Ovary (tissue), 7 donors: ENCODE measurements at regions not wholly inside any gene's neighbourhood (a gene's known extent, or its start where the extent isn't known, plus 50 kb on each side); places are given as distances from the start of the nearest gene placed in this dataset.

ENCODE experiments used
- DNase-seq, 5 donors: peaks; one replicate each; pipeline ENCODE4 v3.0.0-alpha.2; 2019 to 2020
- H3K27ac ChIP-seq, 2 donors: fragments of 200-600 bp; one replicate each; pipeline versions ENCODE4 v1.5.1 to v1.8.0; 2019 to 2022
- H3K27me3 ChIP-seq: fragments of 200-600 bp; one replicate; pipeline ENCODE4 v1.8.0; 2022
- H3K36me3 ChIP-seq: fragments of 200-600 bp; sonication (generic); one replicate; pipeline ENCODE4 v1.5.1; 2019
- H3K4me1 ChIP-seq: one replicate; pipeline ENCODE4 v1.8.1; 2013; ENCODE audit warnings: mild to moderate bottlenecking, moderate library complexity; ENCODE audit not compliant: insufficient read depth
- H3K4me3 ChIP-seq: fragments of 200-600 bp; sonication (generic); one replicate; pipeline ENCODE4 v1.5.1; 2017
- H3K9me3 ChIP-seq, 2 donors: fragments of 200-600 bp in 1 of 2; sonication (generic) in 1 of 2; one replicate each; pipeline versions ENCODE4 v1.5.1 to v1.8.1; 2013 to 2019; ENCODE audit warnings: mild to moderate bottlenecking in 1 of 2, moderate library complexity in 1 of 2
- EP300 ChIP-seq: sonication (generic); formaldehyde crosslinking; IDR thresholded peaks from one replicate; pipeline ENCODE4 v1.6.1; 2017; ENCODE audit warnings: antibody characterized with exemption
- POLR2A ChIP-seq: fragments of 450-650 bp; IDR thresholded peaks from one replicate; pipeline ENCODE4 v1.6.1; 2017; ENCODE audit warnings: antibody characterized with exemption, mild to moderate bottlenecking, moderate library complexity
- WGBS, 3 donors: extraction: QIAGEN DNeasy Blood & Tissue Kit in 1 of 3; methylation state at CpG; one replicate each; pipeline versions ENCODE4 v1.1.5 to v1.1.7; 2013 to 2017; 5-methylcytosine and 5-hydroxymethylcytosine counted together
- intact Hi-C, 4 donors: fragments of 100-400 bp; cut with DNase I; formaldehyde crosslinking; loops; one replicate each; pipeline versions ENCODE4 v1.11.0 to v1.15.1; 2022 to 2023
- TF ChIP-seq, protein P1 (sequence below), 3 donors: fragments of 450-650 bp in 2 of 3; fragments of 200-600 bp in 1 of 3; IDR thresholded peaks; one replicate each; pipeline versions ENCODE4 v1.5.1 to v1.8.0; 2016 to 2022; ENCODE audit warnings: antibody characterized with exemption in 3 of 3, mild to moderate bottlenecking in 1 of 3
- donor health status: DM: no; HTN: no; CAD: no; lungs with moderate emphysema.
- donor health status: DM: no; HTN: no; CAD: no.
- donor health status: Bipolar disorder and iron deficiency.
- donor health status: DM: no; HTN: no; CAD: no.
- donor health status: DM: yes; HTN: yes; CAD: no.

DNA sequence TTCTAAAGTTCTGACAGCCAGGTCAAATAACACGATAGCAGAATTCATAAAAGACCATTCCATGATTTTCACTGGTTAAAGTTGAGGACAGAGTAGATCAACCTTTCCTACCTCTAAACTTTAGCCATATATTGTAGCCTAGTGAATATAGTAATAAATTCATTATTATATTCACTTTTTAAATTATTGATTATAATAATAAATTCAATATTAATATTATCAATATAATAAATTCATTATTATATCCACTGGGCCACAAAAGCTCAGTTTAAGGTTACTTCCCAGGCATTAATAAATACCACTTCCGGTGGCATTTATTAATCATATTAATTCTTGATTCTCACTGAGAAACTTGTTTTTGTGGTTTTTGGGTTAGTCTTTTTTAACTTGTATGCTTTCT, 85.7 kb upstream of the GPC6 start:
- WGBS, 3 donors, result 91 to 94% (median 92%) methylated on average over 2 of the region's 2 CpGs
- H3K9me3 ChIP-seq, result no peaks in the 10 kb centered on the region
- no peaks in the 10 kb centered on the region for H3K4me1 ChIP-seq
- H3K36me3 ChIP-seq, result no peaks in the 10 kb centered on the region
- no peak for DNase-seq
- H3K27me3 ChIP-seq, result no peaks in the 10 kb centered on the region
- H3K4me3 ChIP-seq, result no peak overlapping the region
- intact Hi-C loops, result no loop called here
- no peak overlapping the region for H3K27ac ChIP-seq
- TF ChIP-seq POLR2A (no peak), EP300 (no peak)
- TF ChIP-seq, protein P1, sequence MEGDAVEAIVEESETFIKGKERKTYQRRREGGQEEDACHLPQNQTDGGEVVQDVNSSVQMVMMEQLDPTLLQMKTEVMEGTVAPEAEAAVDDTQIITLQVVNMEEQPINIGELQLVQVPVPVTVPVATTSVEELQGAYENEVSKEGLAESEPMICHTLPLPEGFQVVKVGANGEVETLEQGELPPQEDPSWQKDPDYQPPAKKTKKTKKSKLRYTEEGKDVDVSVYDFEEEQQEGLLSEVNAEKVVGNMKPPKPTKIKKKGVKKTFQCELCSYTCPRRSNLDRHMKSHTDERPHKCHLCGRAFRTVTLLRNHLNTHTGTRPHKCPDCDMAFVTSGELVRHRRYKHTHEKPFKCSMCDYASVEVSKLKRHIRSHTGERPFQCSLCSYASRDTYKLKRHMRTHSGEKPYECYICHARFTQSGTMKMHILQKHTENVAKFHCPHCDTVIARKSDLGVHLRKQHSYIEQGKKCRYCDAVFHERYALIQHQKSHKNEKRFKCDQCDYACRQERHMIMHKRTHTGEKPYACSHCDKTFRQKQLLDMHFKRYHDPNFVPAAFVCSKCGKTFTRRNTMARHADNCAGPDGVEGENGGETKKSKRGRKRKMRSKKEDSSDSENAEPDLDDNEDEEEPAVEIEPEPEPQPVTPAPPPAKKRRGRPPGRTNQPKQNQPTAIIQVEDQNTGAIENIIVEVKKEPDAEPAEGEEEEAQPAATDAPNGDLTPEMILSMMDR (IDR thresholded peaks at IDR 0.05), result no peak

DNA sequence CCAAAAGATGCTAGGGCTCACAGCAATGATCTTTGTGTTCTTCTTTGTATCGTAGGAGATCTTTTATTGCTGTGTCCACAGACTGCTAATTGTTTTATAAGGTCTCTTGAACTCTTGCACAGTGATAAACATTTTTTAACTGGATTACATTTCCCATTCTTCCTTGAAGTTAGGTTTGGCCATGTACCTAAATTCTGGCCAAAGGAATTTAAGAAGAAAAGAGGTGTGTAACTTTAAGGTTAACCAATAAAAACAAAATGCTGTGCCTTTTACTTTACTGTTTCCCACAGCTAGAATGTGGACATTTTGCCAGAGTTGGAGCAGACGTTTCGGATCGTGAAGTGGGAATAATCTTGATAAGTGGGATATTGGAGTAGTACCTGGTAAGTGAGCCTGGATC, 82.6 kb upstream of the GPC6 start:
- no peak for TF ChIP-seq POLR2A
- TF ChIP-seq, protein P1 (IDR thresholded peaks at IDR 0.05), result no peak
- no peak for TF ChIP-seq EP300

DNA sequence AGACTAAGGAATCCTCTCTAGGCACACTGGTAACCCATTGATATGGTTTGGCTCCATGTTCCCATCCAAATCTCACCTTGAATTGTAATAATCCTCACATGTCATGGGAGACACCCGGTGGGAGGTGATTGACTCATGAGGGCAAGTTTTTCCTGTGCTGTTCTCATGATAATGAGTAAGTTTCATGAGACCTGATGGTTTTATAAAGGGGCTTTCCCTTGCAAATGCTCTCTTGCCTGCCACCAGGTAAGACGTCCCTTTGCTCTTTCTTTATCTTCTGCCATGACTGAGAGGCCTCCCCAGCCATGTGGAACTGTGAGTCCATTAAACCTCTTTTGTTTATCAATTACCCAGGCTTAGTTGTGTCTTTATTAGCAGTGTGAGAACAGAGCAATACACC, 81.4 kb upstream of the GPC6 start:
- intact Hi-C loops, result no loop called here
- Histone ChIP-seq H3K4me3 (no peak overlapping the region), H3K27me3 (no peaks in the 10 kb centered on the region), H3K27ac (no peak overlapping the region), H3K36me3 (no peaks in the 10 kb centered on the region), H3K4me1 (peaks cover 5% of the 10 kb centered on the region), H3K9me3 (no peaks in the 10 kb centered on the region)
- 88 to 93% (median 91%) methylated on average over 2 of the region's 2 CpGs for WGBS, 3 donors
- TF ChIP-seq EP300, result no peak
- TF ChIP-seq, protein P1 (IDR thresholded peaks at IDR 0.05), result no peak
- DNase-seq, result no peak

More for the DNA sequence above, 82.6 kb upstream of the GPC6 start:
- H3K4me3 ChIP-seq, result no peak overlapping the region
- no peaks in the 10 kb centered on the region for H3K27me3 ChIP-seq
- no peak for DNase-seq
- H3K36me3 ChIP-seq, result no peaks in the 10 kb centered on the region
- 70 to 74% (median 71%) methylated on average over 4 of the region's 4 CpGs for WGBS, 3 donors
- no peak overlapping the region for H3K27ac ChIP-seq
- H3K9me3 ChIP-seq, result no peaks in the 10 kb centered on the region
- H3K4me1 ChIP-seq, result peaks cover 5% of the 10 kb centered on the region
- intact Hi-C loops, result no loop called here

DNA sequence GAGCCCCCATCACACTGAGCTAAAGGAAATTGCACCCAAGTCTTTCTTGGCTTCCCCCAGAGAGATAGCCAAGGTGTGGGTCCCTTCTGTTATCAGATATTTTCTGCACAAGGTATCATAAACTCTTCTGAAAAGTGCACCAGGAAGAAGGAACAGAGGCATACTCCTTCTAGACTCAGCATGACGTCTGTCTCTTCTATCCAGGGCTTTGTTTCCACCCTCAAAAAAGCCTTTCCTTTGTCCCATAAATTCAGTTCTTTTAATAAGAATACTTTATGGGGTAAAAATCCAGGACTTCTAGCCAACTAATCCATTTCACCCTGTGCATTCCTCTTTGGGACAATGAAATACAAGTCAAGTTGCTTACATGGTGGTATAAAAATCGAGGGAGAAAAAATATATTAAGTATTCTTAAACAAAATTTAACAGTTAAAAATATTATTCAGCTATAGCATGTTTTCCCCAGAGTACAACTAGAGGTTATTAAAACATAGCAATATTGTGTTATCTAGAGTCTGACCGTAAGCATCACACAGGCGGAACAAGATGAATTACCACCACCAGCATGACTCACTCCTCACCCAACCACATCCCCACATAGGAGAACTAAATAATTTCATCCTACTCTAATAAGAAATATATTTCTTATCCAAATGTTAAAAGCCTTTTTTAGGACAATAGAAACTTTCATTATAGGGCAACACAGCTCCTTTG, 79.9 kb upstream of the GPC6 start:
- H3K4me3 ChIP-seq, result no peak overlapping the region
- TF ChIP-seq POLR2A (no peak), EP300 (no peak)
- TF ChIP-seq, protein P1 (IDR thresholded peaks at IDR 0.05), result no peak
- no peaks in the 10 kb centered on the region for H3K9me3 ChIP-seq
- peaks cover 5% of the 10 kb centered on the region for H3K4me1 ChIP-seq
- no peak for DNase-seq
- no peaks in the 10 kb centered on the region for H3K27me3 ChIP-seq
- no peak overlapping the region for H3K27ac ChIP-seq
- intact Hi-C loops, result no loop called here
- no peaks in the 10 kb centered on the region for H3K36me3 ChIP-seq
- WGBS, 3 donors, result 8 to 14% (median 12%) methylated on average over 4 of the region's 4 CpGs
